Prostate gland (tissue), 2 donors: ENCODE measurements at regions not wholly inside any gene's neighbourhood (a gene's known extent, or its start where the extent isn't known, plus 50 kb on each side); places are given as distances from the start of the nearest gene placed in this dataset.

Experiments used
- DNase-seq: peaks from one replicate; pipeline ENCODE4 v3.0.0-alpha.2; 2019; ENCODE audit warnings: low spot score
- H3K27ac ChIP-seq, 2 donors: fragments of 200-600 bp; sonication (generic); 2 replicates each; pipeline ENCODE4 v1.5.1; 2017 to 2019
- H3K27me3 ChIP-seq: fragments of 200-600 bp; sonication (generic); replicated peaks from 2 replicates; pipeline ENCODE4 v1.5.1; 2019; ENCODE audit not compliant: insufficient read depth
- H3K36me3 ChIP-seq, 2 donors: fragments of 200-600 bp; sonication (generic); 1 replicate in 1 of 2; 2 replicates in 1 of 2; pipeline versions ENCODE4 v1.5.1 to v1.8.1; 2017 to 2019
- H3K4me1 ChIP-seq: fragments of 200-600 bp; sonication (generic); replicated peaks from 2 replicates; pipeline ENCODE4 v1.5.1; 2019
- H3K4me3 ChIP-seq, 2 donors: fragments of 200-600 bp; sonication (generic); 2 replicates each; pipeline ENCODE4 v1.5.1; 2017 to 2019
- H3K9me3 ChIP-seq: fragments of 200-600 bp; sonication (generic); 2 replicates; pipeline ENCODE4 v1.5.1; 2017
- POLR2A ChIP-seq: fragments of 450-650 bp; IDR thresholded peaks from one replicate; pipeline ENCODE4 v1.6.1; 2016; ENCODE audit warnings: antibody characterized with exemption, mild to moderate bottlenecking
- POLR2AphosphoS5 ChIP-seq: sonication (generic); formaldehyde crosslinking; IDR thresholded peaks from one replicate; pipeline ENCODE4 v1.6.1; 2017; ENCODE audit warnings: antibody characterized with exemption
- WGBS: methylation state at CpG from one replicate; pipeline ENCODE4 v1.1.5; 2018; 5-methylcytosine and 5-hydroxymethylcytosine counted together
- intact Hi-C: fragments of 100-400 bp; cut with DNase I; formaldehyde crosslinking; loops from one replicate; pipeline ENCODE4 v1.14.2; 2022
- TF ChIP-seq, protein P1 (sequence below), 4 experiments: fragments of 200-600 bp in 2 of 4; fragments of 450-650 bp in 2 of 4; sonication (generic) in 2 of 4; IDR thresholded peaks; 1 replicate in 3 of 4; 2 replicates in 1 of 4; pipeline ENCODE4 v1.5.1; 2016 to 2019; ENCODE audit warnings: antibody characterized with exemption in 4 of 4, mild to moderate bottlenecking in 2 of 4, moderate library complexity in 2 of 4

DNA sequence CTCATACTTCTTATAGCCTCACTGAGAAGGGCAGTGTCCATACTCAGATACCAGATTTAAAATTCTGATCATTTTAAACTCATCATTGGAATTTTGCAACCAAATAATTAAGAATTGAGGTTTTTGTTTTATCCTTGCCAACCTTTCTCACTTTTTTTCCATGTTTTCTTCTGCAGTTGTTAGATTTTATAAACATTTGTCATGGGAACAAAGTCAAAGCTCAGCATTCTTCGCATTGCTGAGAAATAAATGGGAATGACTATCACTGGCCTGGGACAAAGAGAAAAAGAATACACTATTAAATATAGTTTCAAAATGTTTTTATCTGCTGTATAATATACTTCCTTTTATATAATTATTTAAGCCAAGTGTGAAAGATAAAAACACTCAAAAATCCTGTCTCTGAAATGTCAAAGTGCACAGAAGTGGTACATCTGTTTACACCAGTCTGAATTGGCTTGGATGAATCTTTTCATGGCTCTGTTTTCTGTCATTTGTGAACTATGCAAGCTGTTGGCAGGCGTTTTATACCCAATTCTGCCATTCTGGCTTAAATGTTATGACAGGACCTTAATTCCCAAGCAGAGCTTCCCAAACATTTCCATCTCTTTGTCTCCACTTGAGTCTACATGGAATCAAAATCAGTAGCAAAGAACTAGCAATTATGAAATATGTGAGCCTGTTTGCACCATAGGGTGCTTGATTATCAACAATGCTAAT is 249.3 kb upstream of the SYT4 start:
- DNase-seq = no peak
- intact Hi-C loops = no loop called here
- Histone ChIP-seq H3K27me3 (no peaks in the 10 kb centered on the region), H3K4me3 (no peak overlapping the region), H3K9me3 (no peaks in the 10 kb centered on the region), H3K4me1 (no peaks in the 10 kb centered on the region), H3K27ac (no peak overlapping the region), H3K36me3 (no peaks in the 10 kb centered on the region)
- TF ChIP-seq POLR2AphosphoS5 (no peak), POLR2A (no peak)
- TF ChIP-seq, protein P1, sequence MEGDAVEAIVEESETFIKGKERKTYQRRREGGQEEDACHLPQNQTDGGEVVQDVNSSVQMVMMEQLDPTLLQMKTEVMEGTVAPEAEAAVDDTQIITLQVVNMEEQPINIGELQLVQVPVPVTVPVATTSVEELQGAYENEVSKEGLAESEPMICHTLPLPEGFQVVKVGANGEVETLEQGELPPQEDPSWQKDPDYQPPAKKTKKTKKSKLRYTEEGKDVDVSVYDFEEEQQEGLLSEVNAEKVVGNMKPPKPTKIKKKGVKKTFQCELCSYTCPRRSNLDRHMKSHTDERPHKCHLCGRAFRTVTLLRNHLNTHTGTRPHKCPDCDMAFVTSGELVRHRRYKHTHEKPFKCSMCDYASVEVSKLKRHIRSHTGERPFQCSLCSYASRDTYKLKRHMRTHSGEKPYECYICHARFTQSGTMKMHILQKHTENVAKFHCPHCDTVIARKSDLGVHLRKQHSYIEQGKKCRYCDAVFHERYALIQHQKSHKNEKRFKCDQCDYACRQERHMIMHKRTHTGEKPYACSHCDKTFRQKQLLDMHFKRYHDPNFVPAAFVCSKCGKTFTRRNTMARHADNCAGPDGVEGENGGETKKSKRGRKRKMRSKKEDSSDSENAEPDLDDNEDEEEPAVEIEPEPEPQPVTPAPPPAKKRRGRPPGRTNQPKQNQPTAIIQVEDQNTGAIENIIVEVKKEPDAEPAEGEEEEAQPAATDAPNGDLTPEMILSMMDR (IDR thresholded peaks at IDR 0.05) = no peak
- WGBS = 47% methylated on average over 2 of the region's 2 CpGs

DNA sequence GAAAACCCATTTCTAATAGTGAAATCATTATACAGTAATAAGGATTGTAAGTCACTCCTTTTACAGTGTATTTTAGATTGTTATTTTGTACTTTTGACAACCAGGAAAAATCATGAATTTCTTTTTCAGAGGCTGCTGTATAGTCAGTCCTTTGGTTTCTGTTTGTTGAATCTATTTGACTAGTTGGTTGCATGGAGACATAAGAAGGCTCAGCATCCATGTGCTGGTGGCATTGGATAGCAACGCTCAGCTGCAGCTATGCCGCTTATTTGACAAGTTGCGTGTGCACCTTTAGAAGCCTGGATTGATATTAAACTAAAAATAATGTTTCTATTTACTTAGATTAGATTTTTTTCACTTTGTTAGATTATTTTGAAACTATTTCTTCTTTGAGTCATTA is 254.1 kb upstream of the SYT4 start:
- no peaks in the 10 kb centered on the region for H3K9me3 ChIP-seq
- H3K27ac ChIP-seq = no peak overlapping the region
- H3K27me3 ChIP-seq = no peaks in the 10 kb centered on the region
- DNase-seq = no peak
- H3K36me3 ChIP-seq = no peaks in the 10 kb centered on the region
- no peaks in the 10 kb centered on the region for H3K4me1 ChIP-seq
- TF ChIP-seq, protein P1 (IDR thresholded peaks at IDR 0.05) = no peak
- TF ChIP-seq POLR2AphosphoS5 = no peak
- no peak for TF ChIP-seq POLR2A
- intact Hi-C loops = no loop called here
- no peak overlapping the region for H3K4me3 ChIP-seq
- WGBS = 92% methylated on average over 3 of the region's 3 CpGs

DNA sequence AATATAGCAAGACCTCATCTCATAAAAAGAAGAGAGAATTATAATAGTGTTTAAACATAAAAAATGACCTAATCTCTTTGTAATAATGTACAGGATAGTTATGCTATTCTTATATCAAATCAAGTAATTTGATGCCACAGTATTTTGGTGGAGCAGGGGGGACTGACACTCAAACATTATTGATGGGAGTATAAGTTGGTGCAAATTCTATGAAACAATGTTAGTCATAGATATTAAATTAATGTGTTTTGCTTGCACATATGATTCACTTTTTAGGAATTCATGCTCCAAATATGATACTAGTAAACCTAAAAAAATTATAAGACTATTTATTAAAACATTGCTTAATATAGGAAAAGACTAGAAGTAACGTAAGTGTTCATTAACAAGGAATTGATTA is 256.1 kb upstream of the SYT4 start:
- DNase-seq = no peak
- H3K4me3 ChIP-seq = no peak overlapping the region
- no peaks in the 10 kb centered on the region for H3K27me3 ChIP-seq
- no peaks in the 10 kb centered on the region for H3K9me3 ChIP-seq
- TF ChIP-seq POLR2A = no peak
- no peak for TF ChIP-seq POLR2AphosphoS5
- TF ChIP-seq, protein P1 (IDR thresholded peaks at IDR 0.05) = no peak
- no peaks in the 10 kb centered on the region for H3K4me1 ChIP-seq
- H3K36me3 ChIP-seq = no peaks in the 10 kb centered on the region
- no peak overlapping the region for H3K27ac ChIP-seq
- intact Hi-C loops = no loop called here
- 80% methylated on average over 1 of the region's 1 CpG for WGBS

DNA sequence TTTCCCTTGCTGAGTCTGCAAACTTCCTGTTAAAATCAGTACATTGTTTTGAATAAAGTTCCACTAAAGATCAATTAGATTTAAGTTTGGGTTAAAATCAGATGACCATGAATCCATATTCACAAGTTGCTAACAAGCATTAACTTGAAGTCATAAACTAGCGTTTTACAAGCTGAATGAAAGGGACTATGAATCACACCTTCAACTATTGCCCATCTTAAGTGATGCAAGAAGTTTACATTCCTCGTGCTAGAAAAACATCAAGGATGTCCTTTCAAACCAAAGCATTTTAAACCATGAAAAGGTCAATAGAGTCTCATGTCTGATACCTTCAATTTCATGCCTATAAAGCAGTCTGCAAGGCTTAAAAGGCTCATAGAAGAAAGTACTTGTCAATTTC is 257.2 kb upstream of the SYT4 start:
- 9% methylated on average over 2 of the region's 2 CpGs for WGBS
- intact Hi-C loops = no loop called here
- Histone ChIP-seq H3K27ac (no peak overlapping the region), H3K4me1 (no peaks in the 10 kb centered on the region), H3K27me3 (no peaks in the 10 kb centered on the region), H3K36me3 (no peaks in the 10 kb centered on the region), H3K4me3 (no peak overlapping the region), H3K9me3 (no peaks in the 10 kb centered on the region)
- DNase-seq = no peak
- TF ChIP-seq, protein P1 (IDR thresholded peaks at IDR 0.05) = no peak
- TF ChIP-seq POLR2AphosphoS5 (no peak), POLR2A (no peak)

DNA sequence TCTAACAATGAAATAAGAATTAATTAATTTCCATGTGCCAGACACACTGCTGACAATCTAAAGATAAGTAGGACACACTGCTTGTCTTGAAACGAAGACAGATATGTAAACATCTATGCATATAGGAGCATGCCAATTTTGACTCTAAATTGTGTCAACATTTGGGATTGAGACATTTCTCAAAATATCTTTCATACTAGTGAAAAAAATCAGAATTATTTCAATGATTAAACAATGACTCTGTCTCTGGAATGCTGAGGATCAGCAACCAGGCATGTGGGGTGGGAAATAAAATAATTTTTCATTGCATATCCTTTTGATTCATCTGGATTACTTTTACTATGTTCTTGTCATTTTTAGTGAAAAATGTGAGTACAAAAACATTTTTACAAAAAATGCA is 262.6 kb upstream of the SYT4 start:
- DNase-seq = no peak
- Histone ChIP-seq H3K27ac (no peak overlapping the region), H3K36me3 (no peaks in the 10 kb centered on the region), H3K4me1 (no peaks in the 10 kb centered on the region), H3K4me3 (no peak overlapping the region), H3K27me3 (no peaks in the 10 kb centered on the region), H3K9me3 (no peaks in the 10 kb centered on the region)
- 51% methylated on average over 1 of the region's 1 CpG for WGBS
- TF ChIP-seq, protein P1 (IDR thresholded peaks at IDR 0.05) = no peak
- TF ChIP-seq POLR2A (no peak), POLR2AphosphoS5 (no peak)
- intact Hi-C loops = no loop called here
